Neuronal stem cell (in vitro differentiated cells): ENCODE measurements at regions not wholly inside any gene's neighbourhood (a gene's known extent, or its start where the extent isn't known, plus 50 kb on each side); places are given as distances from the start of the nearest gene placed in this dataset.
"Not testable (repeated sequence)": the region's sequence is repeated elsewhere in the genome, so short reads cannot be mapped to it uniquely, and the experiment has no call there.

Experiments used
- DNase-seq: peaks from one replicate; pipeline ENCODE4 v3.0.0-alpha.2; 2013; ENCODE audit warnings: low spot score
- H2AFZ ChIP-seq: one replicate; pipeline ENCODE4 v1.6.1; 2013; ENCODE audit warnings: mild to moderate bottlenecking, low read length, inconsistent platforms
- H2AK5ac ChIP-seq: 2 replicates; pipeline ENCODE4 v1.6.1; 2013; ENCODE audit warnings: low read depth, mild to moderate bottlenecking, inconsistent platforms, low read length, moderate library complexity, mixed read lengths
- H2BK120ac ChIP-seq: 2 replicates; pipeline ENCODE4 v1.6.1; 2013; ENCODE audit warnings: low read depth, mild to moderate bottlenecking, inconsistent platforms, low read length, moderate library complexity, mixed read lengths
- H2BK12ac ChIP-seq: one replicate; pipeline ENCODE4 v1.6.1; 2013; ENCODE audit warnings: low read length, inconsistent platforms
- H2BK15ac ChIP-seq: 2 replicates; pipeline ENCODE4 v1.6.1; 2013; ENCODE audit warnings: mild to moderate bottlenecking, low read length, inconsistent platforms, mixed read lengths
- H2BK5ac ChIP-seq: one replicate; pipeline ENCODE4 v1.6.1; 2013; ENCODE audit warnings: inconsistent platforms, mild to moderate bottlenecking, low read length, moderate library complexity
- H3K14ac ChIP-seq: one replicate; pipeline ENCODE4 v1.6.1; 2013; ENCODE audit warnings: low read length, inconsistent platforms
- H3K18ac ChIP-seq: 2 replicates; pipeline ENCODE4 v1.6.1; 2013; ENCODE audit warnings: low read length, inconsistent platforms
- H3K23ac ChIP-seq: 2 replicates; pipeline ENCODE4 v1.6.1; 2013; ENCODE audit warnings: low read depth, mild to moderate bottlenecking, mixed read lengths, low read length, inconsistent platforms; ENCODE audit not compliant: poor library complexity
- H3K27ac ChIP-seq: replicated peaks from 3 replicates; pipeline ENCODE4 v1.5.1; 2013; ENCODE audit warnings: low read length, inconsistent platforms
- H3K27me3 ChIP-seq, 3 experiments: 2 replicates each; pipeline ENCODE4 v1.6.1; 2013; ENCODE audit warnings: low read length in 3 of 3, mild to moderate bottlenecking in 2 of 3, inconsistent platforms in 1 of 3, low read depth in 1 of 3, mixed read lengths in 1 of 3, moderate library complexity in 1 of 3; ENCODE audit not compliant: control insufficient read depth in 3 of 3, insufficient read depth in 3 of 3
- H3K36me3 ChIP-seq, 2 donors: replicated peaks in 1 of 2; 2 replicates each; pipeline ENCODE4 v1.6.1; 2013; ENCODE audit warnings: low read length in 2 of 2; ENCODE audit not compliant: control insufficient read depth in 2 of 2, insufficient read depth in 2 of 2
- H3K4ac ChIP-seq: 2 replicates; pipeline ENCODE4 v1.6.1; 2013; ENCODE audit warnings: inconsistent platforms, mild to moderate bottlenecking, low read length, moderate library complexity
- H3K4me1 ChIP-seq, 2 donors: 1 replicate in 1 of 2; 2 replicates in 1 of 2; pipeline ENCODE4 v1.6.1; 2013; ENCODE audit warnings: low read length in 2 of 2, low read depth in 1 of 2; ENCODE audit not compliant: control insufficient read depth in 2 of 2, insufficient read depth in 1 of 2
- H3K4me2 ChIP-seq: one replicate; pipeline ENCODE4 v1.6.1; 2013; ENCODE audit warnings: mild to moderate bottlenecking, low read length, inconsistent platforms; ENCODE audit not compliant: insufficient read depth, poor library complexity, severe bottlenecking
- H3K4me3 ChIP-seq, 2 donors: 2 replicates each; pipeline ENCODE4 v1.5.1; 2013; ENCODE audit warnings: low read length in 2 of 2, mild to moderate bottlenecking in 2 of 2, inconsistent platforms in 1 of 2, moderate library complexity in 1 of 2
- H3K79me1 ChIP-seq: one replicate; pipeline ENCODE4 v1.6.1; 2013; ENCODE audit warnings: low read depth, mild to moderate bottlenecking, inconsistent platforms, low read length, moderate library complexity
- H3K9ac ChIP-seq: one replicate; pipeline ENCODE4 v1.6.1; 2013; ENCODE audit warnings: mild to moderate bottlenecking, low read depth, low read length, inconsistent platforms; ENCODE audit not compliant: poor library complexity
- H3K9me3 ChIP-seq, 2 donors: replicated peaks in 1 of 2; 2 replicates each; pipeline versions ENCODE3 to v1.6.1; 2013; ENCODE audit warnings: low read length in 2 of 2, mild to moderate bottlenecking in 2 of 2, inconsistent platforms in 1 of 2, low read depth in 1 of 2, mixed read lengths in 1 of 2, moderate library complexity in 1 of 2; ENCODE audit not compliant: control insufficient read depth in 2 of 2, insufficient read depth in 1 of 2
- H4K8ac ChIP-seq: one replicate; pipeline ENCODE4 v1.6.1; 2013; ENCODE audit warnings: low read depth, mild to moderate bottlenecking, inconsistent platforms, low read length, moderate library complexity
- H4K91ac ChIP-seq: one replicate; pipeline ENCODE4 v1.6.1; 2013; ENCODE audit warnings: low read length, low read depth, mild to moderate bottlenecking, inconsistent platforms; ENCODE audit not compliant: poor library complexity
- WGBS, 2 donors: extraction: QIAGEN DNeasy Blood & Tissue Kit; methylation state at CpG; one replicate each; pipeline ENCODE4 v1.1.7; 2013; ENCODE audit warnings: missing lambda C conversion rate in 2 of 2, mixed read lengths in 1 of 2; ENCODE audit not compliant: insufficient read length in 2 of 2, insufficient replicate concordance in 1 of 2; ENCODE audit errors: extremely low coverage in 2 of 2; 5-methylcytosine and 5-hydroxymethylcytosine counted together

- Histone ChIP-seq H2AK5ac (no peak overlapping the region), H3K27me3 (no peaks in the 10 kb centered on the region), H3K23ac (no peak overlapping the region), H3K18ac (no peak overlapping the region), H3K79me1 (no peaks in the 10 kb centered on the region), H3K4me3 (no peak overlapping the region), H3K4me1 (no peaks in the 10 kb centered on the region), H2BK12ac (no peak overlapping the region), H3K9ac (no peak overlapping the region), H4K91ac (no peak overlapping the region), H3K27ac (no peak overlapping the region), H2BK5ac (no peak overlapping the region), H2BK15ac (no peak overlapping the region), H4K8ac (no peak overlapping the region), H3K9me3 (no peaks in the 10 kb centered on the region), H3K14ac (no peak overlapping the region), H3K36me3 (no peaks in the 10 kb centered on the region), H3K4ac (no peak overlapping the region), H3K4me2 (no peak overlapping the region), H2AFZ (no peak overlapping the region), H2BK120ac (no peak overlapping the region)
- DNase-seq = no peak
- WGBS, 2 donors = no CpG with 5 or more reads among the region's 4 CpGs
Measured at GRCh38 chr6:9825526-9825925, 589.3 kb downstream of the TFAP2A start.

GRCh38 chr6:9810727-9811126, 604.1 kb downstream of the TFAP2A start:
- not testable (repeated sequence) for H3K27me3 ChIP-seq, H3K27ac ChIP-seq, H3K4me1 ChIP-seq, H3K36me3 ChIP-seq, H2BK5ac ChIP-seq, H2BK120ac ChIP-seq, H4K91ac ChIP-seq, H3K23ac ChIP-seq, H2BK12ac ChIP-seq, H3K79me1 ChIP-seq, H2AK5ac ChIP-seq, H4K8ac ChIP-seq, H3K9ac ChIP-seq, H3K9me3 ChIP-seq, H3K18ac ChIP-seq, H3K4ac ChIP-seq, H2BK15ac ChIP-seq, H3K4me3 ChIP-seq, H3K4me2 ChIP-seq, DNase-seq, H3K14ac ChIP-seq
- peak overlapping the region; percentile 53 for H2AFZ ChIP-seq
- WGBS, 2 donors = no CpG with 5 or more reads among the region's 24 CpGs

- H3K4me3 ChIP-seq = no peak overlapping the region
- no peak overlapping the region for H3K27ac ChIP-seq
- H3K9me3 ChIP-seq = peaks cover 0 to 2% of the 10 kb centered on the region in 2 donors
- no peak overlapping the region for H3K18ac ChIP-seq
- H2AFZ ChIP-seq = peak overlapping the region; percentile 53
- no peak for DNase-seq
- no peak overlapping the region for H2BK12ac ChIP-seq
- no peaks in the 10 kb centered on the region for H3K4me1 ChIP-seq
- no peak overlapping the region for H2BK120ac ChIP-seq
- H3K23ac ChIP-seq = no peak overlapping the region
- H3K36me3 ChIP-seq = no peaks in the 10 kb centered on the region
- no peak overlapping the region for H2BK15ac ChIP-seq
- WGBS, 2 donors = no CpG with 5 or more reads among the region's 6 CpGs
- H3K27me3 ChIP-seq = no peaks in the 10 kb centered on the region
- no peak overlapping the region for H4K8ac ChIP-seq
- no peak overlapping the region for H4K91ac ChIP-seq
- no peak overlapping the region for H3K4ac ChIP-seq
- H3K79me1 ChIP-seq = no peaks in the 10 kb centered on the region
- H3K4me2 ChIP-seq = no peak overlapping the region
- H3K9ac ChIP-seq = no peak overlapping the region
- H2BK5ac ChIP-seq = no peak overlapping the region
- H2AK5ac ChIP-seq = no peak overlapping the region
- H3K14ac ChIP-seq = no peak overlapping the region
Measured at GRCh38 chr6:9810286-9810685, 604.6 kb downstream of the TFAP2A start.

- H3K4me1 ChIP-seq = peaks cover 0 to 1% of the 10 kb centered on the region in 2 donors
- H2AFZ ChIP-seq = no peak overlapping the region
- H2AK5ac ChIP-seq = no peak overlapping the region
- H2BK120ac ChIP-seq = no peak overlapping the region
- no peak overlapping the region for H2BK12ac ChIP-seq
- H3K9me3 ChIP-seq = peaks cover 0 to 2% of the 10 kb centered on the region in 2 donors
- no peak for DNase-seq
- no peaks in the 10 kb centered on the region for H3K36me3 ChIP-seq
- H3K27me3 ChIP-seq = no peaks in the 10 kb centered on the region
- H2BK15ac ChIP-seq = no peak overlapping the region
- no peak overlapping the region for H4K8ac ChIP-seq
- no peak overlapping the region for H3K9ac ChIP-seq
- no peak overlapping the region for H3K4ac ChIP-seq
- no peak overlapping the region for H3K18ac ChIP-seq
- H3K14ac ChIP-seq = no peak overlapping the region
- no peak overlapping the region for H3K27ac ChIP-seq
- no peak overlapping the region for H3K4me2 ChIP-seq
- WGBS, 2 donors = no CpG with 5 or more reads among the region's 6 CpGs
- no peak overlapping the region for H3K4me3 ChIP-seq
- H3K23ac ChIP-seq = no peak overlapping the region
- H2BK5ac ChIP-seq = no peak overlapping the region
- H4K91ac ChIP-seq = no peak overlapping the region
- no peaks in the 10 kb centered on the region for H3K79me1 ChIP-seq
Measured at GRCh38 chr6:9806195-9806594, 608.7 kb downstream of the TFAP2A start.
